NCI-H226 (cell line): ENCODE measurements at regions not wholly inside any gene's neighbourhood (a gene's known extent, or its start where the extent isn't known, plus 50 kb on each side); places are given as distances from the start of the nearest gene placed in this dataset.
A peak's percentile ranks its signal among the peaks of the same experiment; 100 is the strongest.

ENCODE experiments used
- DNase-seq: peaks from one replicate; pipeline ENCODE4 v3.0.0-alpha.2; 2015

DNA sequence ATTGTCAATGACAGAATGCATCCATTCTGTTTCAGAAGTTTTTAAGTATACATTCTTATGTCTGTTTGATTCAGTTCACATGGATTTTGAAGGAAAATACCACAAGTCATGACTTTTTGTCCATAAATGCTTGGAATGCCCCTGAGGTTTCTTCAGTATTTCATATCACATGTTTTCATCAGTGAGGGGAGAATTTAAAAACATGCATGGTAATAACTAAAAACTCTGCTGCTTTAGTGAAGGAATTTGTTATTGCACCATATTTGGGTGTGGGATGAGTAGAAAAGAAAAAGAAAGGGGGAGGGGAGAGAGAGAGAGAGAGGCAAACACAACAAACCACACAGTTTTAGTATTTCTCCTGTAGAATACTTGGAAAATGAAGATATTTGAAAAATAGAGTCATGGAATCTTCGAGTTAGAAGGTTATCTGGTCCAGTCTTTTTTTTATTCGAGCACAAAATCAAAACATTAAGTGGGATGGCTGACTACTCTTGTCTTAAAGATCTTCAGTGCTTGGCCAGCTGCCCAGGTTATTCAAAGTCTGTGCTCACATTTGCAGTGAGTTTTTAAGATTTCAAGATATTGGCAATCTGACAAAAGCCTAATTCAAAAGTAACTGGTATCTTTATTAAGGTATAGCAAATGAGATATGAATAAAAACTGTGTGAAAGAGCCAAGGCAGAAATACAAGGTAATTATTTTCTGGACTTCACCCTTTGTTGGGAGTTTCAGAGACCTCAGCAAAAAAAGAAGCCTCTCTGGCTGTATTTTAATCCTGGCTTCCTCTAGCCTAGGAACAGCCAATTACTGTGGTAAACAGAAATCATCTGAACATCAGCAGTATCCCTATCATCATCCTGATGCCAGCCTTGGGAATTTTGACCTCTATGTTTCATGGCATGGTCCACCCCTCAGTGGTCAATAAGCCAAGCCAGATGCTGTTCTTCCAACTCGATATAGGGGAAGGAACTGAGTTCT lies 687.9 kb upstream of the CITED2 start:
- DNase-seq: peak; percentile 90

DNA sequence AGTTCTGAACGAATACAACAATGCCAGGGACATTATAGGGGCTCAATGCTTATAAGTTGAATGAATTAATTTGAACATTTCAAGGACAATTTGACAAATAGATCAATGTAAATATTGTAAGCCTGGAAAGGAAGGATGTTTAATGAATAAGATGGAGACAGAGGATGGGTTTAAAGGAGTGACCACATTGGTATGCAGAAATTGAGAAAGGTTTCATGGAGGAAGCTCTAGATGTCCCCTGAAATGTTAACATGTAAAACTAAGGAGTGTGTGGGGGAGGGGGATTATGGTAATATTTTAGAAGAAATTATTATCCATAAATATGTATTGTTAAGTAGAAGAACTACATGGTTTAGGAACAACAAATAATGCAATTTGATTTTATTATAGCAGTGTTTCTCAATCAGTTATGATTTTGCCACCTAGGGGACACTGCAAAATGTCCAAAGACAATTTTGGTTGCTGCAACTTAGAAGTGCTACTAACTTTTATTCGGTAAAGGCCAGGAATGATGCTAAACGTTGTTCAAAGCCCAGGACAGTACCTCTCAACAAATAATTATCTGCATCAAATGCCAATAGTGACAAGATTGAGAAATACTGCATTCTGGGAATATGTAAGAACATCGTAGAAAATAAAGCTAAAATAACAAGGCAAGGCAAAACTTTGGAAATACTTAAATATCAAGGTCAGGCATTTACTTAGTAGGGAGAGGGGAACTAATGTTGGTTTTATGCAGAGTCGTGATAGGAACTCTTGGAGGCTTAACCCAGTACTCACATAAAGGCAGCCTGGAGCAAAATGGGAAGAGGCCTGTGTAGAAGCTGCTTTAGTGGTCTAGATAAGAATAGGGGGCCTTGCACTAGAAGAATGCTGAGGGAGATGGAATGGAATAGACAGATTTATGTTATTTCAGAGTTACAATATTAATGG lies 686.9 kb upstream of the CITED2 start:
- DNase-seq: peak; percentile 73

DNA sequence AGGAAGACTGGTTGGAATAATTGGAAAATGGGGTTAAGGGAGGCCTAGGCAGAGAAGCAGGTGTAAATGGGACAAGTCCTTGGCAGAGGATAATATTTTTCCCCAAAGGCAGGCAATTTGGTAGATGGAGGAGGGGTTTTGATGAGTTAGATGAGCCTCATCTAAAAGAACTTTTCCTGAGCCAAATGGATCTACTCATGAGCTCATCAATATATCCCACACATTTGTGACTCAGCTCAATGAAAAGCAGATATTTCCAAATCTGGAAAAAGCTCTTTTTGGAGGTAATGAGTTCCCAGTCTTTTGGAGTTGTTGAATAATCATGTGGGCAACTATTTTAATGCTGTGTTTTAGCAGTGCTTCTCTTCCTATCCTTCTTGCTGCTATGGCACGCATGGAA lies 685.5 kb upstream of the CITED2 start:
- DNase-seq: no peak

DNA sequence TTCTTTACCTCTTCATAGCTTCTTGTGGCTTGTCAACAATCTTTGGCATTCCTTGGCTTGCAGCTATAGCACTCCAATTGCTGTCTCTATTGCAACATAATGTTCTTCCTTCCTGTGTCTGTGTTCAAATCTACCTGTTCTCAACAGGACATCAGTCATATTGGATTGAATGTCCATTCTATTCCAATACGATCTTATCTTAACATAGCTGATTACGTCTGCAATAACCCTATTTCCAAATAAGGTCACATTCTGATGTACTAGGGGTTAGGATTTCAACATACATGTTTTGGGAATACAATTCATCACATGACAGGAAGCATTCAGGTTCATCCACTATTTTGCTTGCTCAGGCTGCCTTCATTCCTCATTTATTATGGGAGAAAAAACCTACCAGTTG lies 684.4 kb upstream of the CITED2 start:
- DNase-seq: no peak

DNA sequence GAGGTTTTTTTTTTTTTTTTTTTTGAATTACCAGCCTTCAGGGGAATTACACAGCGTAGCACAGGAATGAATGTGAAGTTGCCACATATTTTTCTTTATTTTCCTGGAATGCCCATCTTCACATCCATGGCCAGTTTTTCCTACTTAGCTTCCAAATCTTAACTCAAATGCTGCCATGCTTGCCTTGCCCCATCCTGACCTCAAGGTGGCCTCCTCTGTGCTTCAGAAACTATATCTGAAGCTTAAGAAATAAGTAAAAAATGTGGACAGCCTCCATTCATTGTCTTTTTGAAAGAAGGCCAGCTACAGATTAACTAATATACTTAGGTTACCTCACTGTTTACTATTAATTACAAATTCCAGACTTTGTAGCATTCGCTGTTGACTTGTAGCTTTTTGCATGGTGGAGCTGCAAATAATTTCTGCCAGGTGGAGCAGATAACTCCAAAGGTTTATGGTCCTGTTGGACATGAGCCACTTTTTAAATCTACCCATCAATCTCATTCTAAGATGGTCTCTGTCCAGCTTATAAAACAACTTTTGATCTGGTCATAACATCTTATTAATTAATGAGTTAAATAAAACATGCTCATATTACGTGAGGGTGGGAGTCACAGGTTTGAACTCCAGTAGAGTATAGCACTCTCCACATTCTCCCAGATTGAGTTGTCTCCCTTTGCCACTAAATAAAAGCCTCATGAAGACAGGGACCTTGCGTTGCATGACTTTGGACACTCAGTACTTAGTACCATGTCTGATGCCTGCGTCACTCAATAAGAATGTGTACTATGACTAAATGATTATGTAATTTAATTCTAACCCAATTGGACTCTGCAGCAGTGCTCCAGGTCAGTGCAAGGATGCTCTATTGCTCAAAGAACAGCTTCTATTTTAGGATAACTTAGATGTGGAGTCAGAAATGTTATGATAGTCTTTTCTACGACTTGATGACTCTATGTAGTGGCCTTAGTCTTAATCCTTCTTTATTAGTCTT lies 678.6 kb upstream of the CITED2 start:
- DNase-seq: peak; percentile 49

DNA sequence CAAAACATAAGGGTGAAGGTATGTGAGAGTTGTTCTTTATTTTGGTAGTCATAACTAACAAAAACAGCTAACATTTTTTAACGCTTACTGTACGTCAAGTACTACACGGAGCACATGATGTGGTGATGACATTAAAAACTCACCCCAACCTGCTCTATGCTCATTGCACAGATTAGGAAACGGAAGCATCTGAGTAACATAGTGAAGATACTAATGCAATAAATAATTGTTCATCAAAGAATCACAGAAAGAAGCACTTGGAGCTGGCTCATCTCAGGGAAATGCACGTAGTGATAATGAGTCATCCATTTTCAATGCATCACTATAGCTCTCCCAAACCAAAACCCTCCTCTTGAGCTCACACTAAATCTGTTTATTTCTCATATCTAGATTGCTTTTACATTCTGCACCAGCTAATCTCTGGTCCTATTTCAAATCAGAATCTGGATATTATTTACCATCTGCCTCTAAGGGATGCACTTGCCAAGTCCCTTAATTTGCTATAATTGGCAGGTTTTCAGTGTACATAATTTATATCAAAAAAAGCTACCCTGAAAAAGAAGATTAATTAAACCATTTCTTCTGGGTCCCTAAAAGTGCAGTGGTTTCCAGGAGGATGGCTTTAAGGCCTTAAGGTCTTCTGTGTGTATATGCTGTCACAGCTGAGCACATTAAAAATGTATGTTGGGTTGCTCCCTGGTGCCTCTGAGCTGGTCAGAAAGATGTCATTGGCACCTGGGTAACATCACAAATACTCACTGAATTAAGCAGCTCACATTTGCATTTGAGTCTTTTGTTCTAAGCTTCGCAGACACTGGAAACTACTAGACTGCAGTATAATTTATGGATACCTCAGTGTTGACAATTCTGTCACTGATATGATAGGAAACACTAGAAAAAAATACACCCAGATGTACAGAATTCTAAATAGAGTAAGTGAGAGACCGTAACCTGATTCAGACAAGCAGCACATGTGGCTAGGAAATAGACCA lies 677.4 kb upstream of the CITED2 start:
- DNase-seq: peak; percentile 96

DNA sequence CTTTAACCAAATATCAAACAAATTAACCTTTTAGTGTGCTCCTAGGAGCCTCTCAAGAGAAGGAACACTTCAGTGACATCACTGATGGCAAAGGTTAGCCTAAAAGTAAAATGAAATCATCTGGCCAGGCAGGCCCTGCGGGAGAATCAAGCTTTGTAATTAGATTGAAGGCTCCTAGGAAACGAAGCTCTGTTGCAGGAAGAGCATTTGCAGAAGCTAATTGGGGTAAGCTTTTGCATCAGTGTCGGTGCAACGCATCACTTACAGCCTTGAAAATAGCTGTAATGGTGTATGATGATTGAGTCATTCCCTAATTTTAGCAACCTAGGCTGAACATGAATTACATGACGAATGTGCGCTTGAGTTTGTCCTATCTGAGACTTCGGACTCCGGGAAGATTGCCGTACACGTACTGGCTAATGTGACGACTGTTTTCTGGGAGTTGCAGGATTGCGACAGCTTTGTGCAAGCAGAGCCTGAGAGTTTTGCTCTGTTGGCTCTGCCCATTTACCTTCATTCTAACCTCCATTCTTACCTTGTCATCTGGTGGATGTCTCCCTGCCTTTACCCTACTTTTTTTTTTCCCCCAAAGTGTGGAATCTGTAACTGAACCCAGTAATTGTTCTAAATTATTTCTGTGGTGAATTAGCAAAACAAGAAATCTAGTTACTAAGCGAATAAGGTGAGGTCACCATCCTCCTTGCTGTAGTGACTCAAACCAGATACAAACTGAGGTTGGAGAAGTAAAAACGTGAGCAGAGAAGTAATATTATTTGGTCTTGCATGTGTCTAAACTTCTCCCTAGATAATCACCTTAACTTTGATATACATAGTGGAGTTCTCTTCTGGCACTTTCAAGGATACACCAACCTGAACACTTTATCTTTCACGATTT lies 675.9 kb upstream of the CITED2 start:
- DNase-seq: no peak

DNA sequence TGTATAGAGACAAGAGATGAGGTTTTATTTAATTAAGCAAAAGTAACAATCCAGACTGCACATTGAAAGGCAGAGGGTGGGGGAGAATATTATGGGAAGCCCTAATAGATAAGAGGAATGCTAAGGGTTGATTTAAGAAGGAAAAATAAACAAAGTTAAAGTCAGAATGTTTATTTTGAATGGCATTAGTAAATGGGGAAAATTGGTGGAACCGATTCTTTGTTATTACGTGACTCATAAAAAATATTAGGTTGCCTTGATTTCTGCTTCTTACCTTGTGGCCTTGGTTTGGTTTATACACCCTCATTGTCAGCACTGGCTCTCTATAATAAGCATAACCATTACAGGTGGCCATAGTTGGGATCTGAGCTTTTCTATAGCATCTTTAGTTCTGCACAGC lies 674.8 kb upstream of the CITED2 start:
- DNase-seq: no peak

DNA sequence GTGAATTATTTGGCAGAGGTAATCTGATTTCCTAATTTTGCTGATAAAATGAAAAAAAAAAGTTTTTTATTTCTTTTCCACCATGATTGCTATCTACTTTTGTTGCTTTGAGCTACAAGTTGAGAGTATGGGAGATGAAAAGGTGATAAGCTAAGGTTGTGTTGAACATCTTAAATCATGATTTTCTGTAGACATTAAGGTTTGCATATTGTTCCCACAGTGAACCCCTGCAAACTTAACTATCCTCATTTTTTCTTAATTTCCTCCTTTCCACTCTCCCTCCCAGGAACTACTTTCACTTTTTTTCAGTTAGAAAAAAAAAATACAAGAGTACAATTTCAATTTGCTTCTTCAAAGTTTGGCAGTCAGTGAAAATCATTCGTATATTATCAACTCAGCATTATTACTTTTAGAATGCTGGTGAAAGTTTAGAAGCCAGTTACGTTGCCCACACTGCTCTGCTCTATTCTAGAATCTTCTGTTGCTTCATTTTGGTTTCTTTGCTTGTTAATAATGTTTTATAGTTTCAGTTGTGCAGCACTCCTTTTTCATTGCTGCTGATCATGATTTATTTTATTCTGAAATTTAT lies 673.8 kb upstream of the CITED2 start:
- DNase-seq: no peak

DNA sequence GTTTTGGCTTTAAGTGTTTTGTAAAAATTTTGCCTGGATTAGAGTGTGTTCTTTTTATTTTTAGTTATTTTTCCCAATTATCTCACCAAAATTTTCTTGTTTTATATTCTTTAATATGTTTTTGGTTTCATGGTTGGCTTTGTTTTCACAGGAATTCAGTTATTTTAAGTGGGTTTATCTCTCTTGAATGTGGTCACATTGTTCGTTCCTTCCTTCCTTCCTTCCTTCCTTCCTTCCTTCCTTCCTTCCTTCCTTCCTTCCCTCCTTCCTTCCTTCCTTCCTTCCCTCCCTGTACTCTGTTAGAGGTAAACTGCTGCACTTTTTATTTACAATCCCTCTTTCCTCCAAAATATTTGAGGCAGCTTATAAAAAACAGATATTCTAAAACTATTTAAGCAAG lies 672.9 kb upstream of the CITED2 start:
- no peak for DNase-seq

DNA sequence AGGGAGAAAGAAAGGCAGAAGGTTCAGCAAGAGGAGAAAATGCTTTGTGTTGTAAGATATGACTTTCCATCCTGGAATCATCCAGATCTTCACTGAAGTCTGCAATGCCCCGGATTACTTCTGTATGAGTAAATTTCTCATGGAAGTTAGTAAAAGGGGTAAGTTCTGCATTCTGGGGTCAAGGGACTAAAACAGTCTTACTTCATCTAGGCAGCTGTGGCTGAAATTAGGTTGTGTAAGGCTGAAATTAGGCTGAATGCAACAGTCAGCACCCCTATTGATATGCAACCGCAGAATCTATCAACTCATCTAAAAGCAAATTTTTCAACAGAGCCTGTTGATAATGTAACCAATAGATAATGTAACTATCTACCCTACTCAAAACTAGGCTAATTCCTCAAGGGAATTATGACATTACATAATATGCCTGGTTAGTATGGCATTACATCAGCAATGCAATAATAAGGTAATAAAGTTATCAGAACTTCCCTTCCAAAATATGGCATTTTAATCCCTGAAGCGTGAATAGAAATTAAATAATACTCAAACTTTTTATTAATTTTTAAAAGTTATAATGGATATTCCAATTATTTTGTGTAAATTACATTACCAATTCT lies 671.7 kb upstream of the CITED2 start:
- DNase-seq: no peak

DNA sequence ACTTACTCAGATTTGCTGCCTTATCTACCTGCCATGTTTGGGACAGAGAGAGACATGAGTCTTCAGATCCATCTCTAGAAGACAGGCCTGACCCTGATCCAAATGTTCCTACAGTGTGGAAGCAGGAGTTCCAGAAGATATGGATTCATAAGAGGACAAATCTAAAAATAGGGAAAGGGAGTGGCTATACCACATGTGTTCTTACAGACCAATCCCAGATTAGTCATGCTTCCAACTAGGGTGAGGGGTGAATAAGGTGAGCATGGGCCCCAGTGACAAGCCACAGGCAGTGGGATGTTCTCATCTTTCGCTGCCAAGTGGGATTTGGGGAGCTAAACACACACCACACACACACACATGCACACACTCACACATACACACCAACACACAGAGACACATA lies 670.7 kb upstream of the CITED2 start:
- no peak for DNase-seq

DNA sequence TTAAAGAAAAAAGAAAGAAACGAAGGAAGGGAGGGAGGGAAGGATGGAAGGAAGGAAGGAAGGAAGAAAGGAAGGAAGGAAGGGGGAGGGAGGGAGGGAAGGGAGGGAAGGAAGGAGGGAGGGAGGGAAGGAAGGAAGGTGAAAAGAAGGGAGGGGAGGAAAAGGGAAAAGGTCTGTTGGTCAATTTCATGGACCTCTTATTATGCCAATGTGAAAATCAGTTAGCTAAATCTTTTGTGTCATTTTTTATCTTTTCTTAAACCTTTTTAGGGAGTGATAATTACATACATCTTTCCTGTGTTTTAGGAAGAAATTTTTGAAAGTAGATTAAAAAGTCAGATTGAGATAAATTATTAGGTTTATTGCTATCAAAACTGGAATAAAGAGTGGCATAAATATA lies 670.2 kb upstream of the CITED2 start:
- DNase-seq: no peak

DNA sequence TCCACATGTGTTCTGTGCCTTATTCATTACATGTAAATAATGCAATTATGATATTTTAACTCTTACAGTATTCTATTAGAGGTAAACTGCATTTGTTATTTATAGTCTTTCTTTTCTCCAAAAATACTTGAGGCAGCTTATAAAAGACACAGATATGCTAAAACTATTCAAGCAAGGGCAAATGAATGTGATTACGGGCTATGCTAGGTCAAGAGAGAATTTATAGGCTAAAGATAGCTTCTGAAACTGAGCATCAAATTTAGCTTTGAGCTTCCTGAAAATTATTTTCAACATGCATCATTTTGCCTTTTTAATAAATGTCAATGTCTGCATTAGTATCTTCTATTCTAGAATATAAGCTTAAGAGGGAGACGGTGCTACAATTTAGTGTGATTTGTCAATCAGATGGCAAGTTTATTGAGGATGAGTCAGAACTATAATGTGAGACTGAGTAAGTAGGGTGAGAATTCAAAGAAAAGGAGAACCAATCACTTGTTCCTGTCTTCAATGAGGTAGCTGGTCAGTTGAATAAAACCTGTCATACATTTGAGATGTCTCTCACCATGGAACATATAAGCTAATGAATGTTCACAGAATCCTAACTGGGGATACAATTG lies 669.4 kb upstream of the CITED2 start:
- DNase-seq: peak; percentile 68

DNA sequence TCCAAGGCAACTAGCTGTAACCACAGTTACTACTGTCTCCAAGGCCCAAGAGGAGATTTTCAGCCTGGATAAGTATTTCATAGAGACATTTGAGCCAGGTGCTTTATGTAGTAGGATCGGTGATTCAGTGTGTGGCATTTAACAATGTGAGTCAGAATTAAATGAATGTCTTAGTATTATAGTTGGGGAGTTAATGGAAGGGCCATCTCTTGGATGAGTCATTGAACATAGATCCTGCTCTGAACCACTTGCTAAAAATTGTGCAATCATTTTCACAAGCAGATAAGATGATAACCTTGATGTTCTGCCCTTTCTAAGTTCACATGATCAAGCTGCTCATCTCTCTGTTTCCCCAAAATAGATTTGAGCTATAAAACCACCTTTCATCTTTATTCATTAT lies 668.9 kb upstream of the CITED2 start:
- peak; percentile 90 for DNase-seq

DNA sequence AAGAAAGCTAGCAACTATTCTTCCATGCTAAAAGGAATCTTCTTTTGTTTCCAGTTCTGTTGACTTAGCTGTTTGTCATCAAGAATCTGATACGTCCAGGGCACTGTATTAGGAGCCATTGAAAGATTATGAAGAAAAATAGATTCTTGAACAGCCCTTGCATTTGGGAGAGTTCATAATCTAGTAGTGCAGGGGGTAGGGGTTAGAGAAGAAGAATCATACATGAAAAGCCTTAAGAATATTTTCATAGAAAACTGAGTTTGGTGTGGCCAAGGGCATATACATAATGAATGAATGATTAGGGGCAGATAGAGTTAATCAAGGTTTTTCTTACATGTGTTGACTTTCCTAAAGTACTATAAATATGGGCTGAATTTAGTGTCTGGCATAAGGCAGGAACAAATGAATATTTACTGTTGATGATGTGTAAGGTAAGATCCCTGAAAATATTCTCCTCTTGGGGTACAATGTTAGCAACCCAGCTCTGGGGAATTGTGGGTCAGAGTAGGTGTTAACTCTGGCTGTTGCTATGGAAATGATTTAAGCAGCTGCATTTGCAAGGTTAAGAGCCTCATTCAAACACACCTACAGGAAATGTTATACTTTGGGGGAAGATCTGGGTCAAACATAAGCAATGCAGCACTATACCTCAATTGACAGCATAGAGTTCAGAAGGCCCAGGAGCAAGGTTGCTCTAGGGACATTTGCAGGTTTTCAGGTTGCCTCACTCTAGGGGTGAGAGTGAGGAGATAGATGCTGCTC lies 667.3 kb upstream of the CITED2 start:
- no peak for DNase-seq

DNA sequence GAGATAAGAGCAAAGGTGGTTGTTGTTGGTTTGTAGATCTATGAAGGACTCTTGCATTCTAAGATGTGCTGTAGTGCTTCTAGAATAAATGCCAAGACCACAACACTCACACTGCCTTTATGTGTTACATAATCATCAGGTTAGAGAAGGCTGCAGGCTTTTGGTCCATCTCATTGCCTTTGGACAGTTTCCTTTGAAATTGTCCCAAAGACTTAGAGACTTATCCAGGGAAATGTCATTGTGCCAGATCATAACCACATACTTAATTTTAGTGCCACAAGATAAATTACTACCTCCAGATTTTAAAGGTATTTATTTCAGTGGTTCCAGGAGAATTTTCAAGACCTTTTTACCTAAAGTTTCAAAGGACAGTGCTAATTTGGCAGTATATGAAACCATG lies 666.6 kb upstream of the CITED2 start:
- no peak for DNase-seq

DNA sequence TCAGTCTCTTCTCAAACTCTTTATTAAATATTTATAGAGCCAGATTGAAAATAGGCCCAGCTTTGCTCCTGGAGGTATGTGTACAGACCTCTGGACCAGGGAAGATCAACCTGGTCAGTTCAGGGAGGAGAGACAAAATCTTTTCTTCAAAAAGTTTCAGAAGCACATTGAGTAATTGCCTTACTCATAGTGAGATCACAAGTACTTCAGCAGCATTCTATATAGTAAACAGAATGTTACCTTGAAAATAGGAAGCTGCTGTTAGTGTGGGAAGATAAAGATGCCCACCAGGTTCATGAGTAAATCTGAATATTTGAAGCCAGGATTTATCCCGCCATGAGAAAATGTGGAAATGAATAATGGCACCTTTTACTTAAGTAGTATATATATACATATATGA lies 665.9 kb upstream of the CITED2 start:
- DNase-seq: peak; percentile 67
